ENCODE measurements at regions not wholly inside any gene's neighbourhood (a gene's known extent, or its start where the extent isn't known, plus 50 kb on each side); places are given as distances from the start of the nearest gene placed in this dataset.

DNA sequence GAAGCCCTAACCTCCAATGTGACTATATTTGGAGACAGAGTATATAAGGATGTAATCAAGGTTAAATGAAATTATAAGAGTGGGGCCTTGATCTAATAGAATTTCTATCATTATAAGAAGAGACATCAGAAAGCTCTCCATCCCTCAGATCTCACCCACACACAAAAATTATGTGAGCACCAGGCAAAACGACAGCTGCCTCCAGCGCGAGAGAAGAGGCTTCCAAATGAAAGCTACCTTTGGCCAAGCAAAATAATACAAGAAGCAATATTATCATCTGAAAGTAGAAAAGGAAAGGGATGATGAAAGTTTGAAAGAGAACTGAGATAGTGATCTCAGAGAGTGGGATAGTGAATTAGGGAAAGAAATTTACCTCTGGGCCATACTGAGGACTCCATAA, 1192.5 kb downstream of the NXPH1 start:
- TF ChIP-seq POLR2A (IDR thresholded peaks at IDR 0.05; ENCODE audit: borderline replicate concordance, extremely low read depth, insufficient read depth, insufficient read length) (no peak), SIN3A (IDR thresholded peaks at IDR 0.05; ENCODE audit: low read depth) (no peak), YY1 (IDR thresholded peaks at IDR 0.05; ENCODE audit: extremely low read depth, insufficient replicate concordance, low read depth, low read length) (no peak), EZH2 (IDR thresholded peaks at IDR 0.05) (no peak), POLR2AphosphoS5 (IDR thresholded peaks at IDR 0.05; ENCODE audit: low read depth, low read length) (no peak), CEBPB (IDR thresholded peaks at IDR 0.05; ENCODE audit: low read depth) (no peak), EZH2phosphoT487 (IDR thresholded peaks at IDR 0.05; ENCODE audit: borderline replicate concordance) (no peak), SP1 (IDR thresholded peaks at IDR 0.05; ENCODE audit: low read depth) (no peak), ELF1 (IDR thresholded peaks at IDR 0.05; ENCODE audit: borderline replicate concordance, low read depth) (no peak)
- TF ChIP-seq, protein P1, sequence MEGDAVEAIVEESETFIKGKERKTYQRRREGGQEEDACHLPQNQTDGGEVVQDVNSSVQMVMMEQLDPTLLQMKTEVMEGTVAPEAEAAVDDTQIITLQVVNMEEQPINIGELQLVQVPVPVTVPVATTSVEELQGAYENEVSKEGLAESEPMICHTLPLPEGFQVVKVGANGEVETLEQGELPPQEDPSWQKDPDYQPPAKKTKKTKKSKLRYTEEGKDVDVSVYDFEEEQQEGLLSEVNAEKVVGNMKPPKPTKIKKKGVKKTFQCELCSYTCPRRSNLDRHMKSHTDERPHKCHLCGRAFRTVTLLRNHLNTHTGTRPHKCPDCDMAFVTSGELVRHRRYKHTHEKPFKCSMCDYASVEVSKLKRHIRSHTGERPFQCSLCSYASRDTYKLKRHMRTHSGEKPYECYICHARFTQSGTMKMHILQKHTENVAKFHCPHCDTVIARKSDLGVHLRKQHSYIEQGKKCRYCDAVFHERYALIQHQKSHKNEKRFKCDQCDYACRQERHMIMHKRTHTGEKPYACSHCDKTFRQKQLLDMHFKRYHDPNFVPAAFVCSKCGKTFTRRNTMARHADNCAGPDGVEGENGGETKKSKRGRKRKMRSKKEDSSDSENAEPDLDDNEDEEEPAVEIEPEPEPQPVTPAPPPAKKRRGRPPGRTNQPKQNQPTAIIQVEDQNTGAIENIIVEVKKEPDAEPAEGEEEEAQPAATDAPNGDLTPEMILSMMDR (IDR thresholded peaks at IDR 0.05 in 2 of 3, conservative IDR thresholded peaks at IDR 0.05 in 1 of 3; ENCODE audit: borderline replicate concordance in 1 of 3, insufficient read depth in 1 of 3, low read depth in 2 of 3, low read length in 2 of 3): no peak
- TF ChIP-seq, protein P2, sequence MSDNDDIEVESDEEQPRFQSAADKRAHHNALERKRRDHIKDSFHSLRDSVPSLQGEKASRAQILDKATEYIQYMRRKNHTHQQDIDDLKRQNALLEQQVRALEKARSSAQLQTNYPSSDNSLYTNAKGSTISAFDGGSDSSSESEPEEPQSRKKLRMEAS (IDR thresholded peaks at IDR 0.05): no peak
- TF ChIP-seq, protein P3, sequence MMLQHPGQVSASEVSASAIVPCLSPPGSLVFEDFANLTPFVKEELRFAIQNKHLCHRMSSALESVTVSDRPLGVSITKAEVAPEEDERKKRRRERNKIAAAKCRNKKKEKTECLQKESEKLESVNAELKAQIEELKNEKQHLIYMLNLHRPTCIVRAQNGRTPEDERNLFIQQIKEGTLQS (IDR thresholded peaks at IDR 0.05): no peak
